CD1c-positive myeloid dendritic cell (primary cell): ENCODE measurements at regions not wholly inside any gene's neighbourhood (a gene's known extent, or its start where the extent isn't known, plus 50 kb on each side); places are given as distances from the start of the nearest gene placed in this dataset.
"Not testable (repeated sequence)": the region's sequence is repeated elsewhere in the genome, so short reads cannot be mapped to it uniquely, and the experiment has no call there.

Experiments
- DNase-seq: peaks from one replicate; pipeline ENCODE4 v3.0.0-alpha.2; 2016; ENCODE audit errors: extremely low spot score

- DNase-seq = no peak
These were observed 154.4 kb upstream of the EPB41L4A start for GRCh38 chr5:112573441-112573840.

GRCh38 chr5:112574536-112574935 lies 155.5 kb upstream of the EPB41L4A start:
- DNase-seq = no peak

GRCh38 chr5:112576298-112576925 lies 157.3 kb upstream of the EPB41L4A start:
- no peak for DNase-seq

- DNase-seq = no peak
These were observed 158.0 kb upstream of the APC start for GRCh38 chr5:112579599-112580170.

GRCh38 chr5:112581811-112582320 lies 155.8 kb upstream of the APC start:
- no peak for DNase-seq

GRCh38 chr5:112583166-112583565 lies 154.5 kb upstream of the APC start:
- DNase-seq = no peak

- DNase-seq = no peak
These were observed 152.9 kb upstream of the APC start for GRCh38 chr5:112584781-112585180.

GRCh38 chr5:112586596-112587062 lies 151.1 kb upstream of the APC start:
- no peak for DNase-seq

GRCh38 chr5:112590858-112591257 lies 146.8 kb upstream of the APC start:
- DNase-seq = not testable (repeated sequence)

GRCh38 chr5:112594095-112594850 lies 143.4 kb upstream of the APC start:
- DNase-seq = no peak

- no peak for DNase-seq
These were observed 142.7 kb upstream of the APC start for GRCh38 chr5:112594941-112595340.

- no peak for DNase-seq
These were observed 139.9 kb upstream of the APC start for GRCh38 chr5:112597831-112598230.

- DNase-seq = not testable (repeated sequence)
These were observed 137.2 kb upstream of the APC start for GRCh38 chr5:112600510-112600909.

GRCh38 chr5:112604732-112605630 lies 132.7 kb upstream of the APC start:
- no peak for DNase-seq

- DNase-seq = no peak
These were observed 128.7 kb upstream of the APC start for GRCh38 chr5:112608975-112609374.

GRCh38 chr5:112612663-112613062 lies 125.0 kb upstream of the APC start:
- no peak for DNase-seq

- DNase-seq = no peak
These were observed 123.4 kb upstream of the APC start for GRCh38 chr5:112614285-112614684.

- no peak for DNase-seq
These were observed 122.7 kb upstream of the APC start for GRCh38 chr5:112614986-112615385.

GRCh38 chr5:112616812-112617547 lies 120.7 kb upstream of the APC start:
- no peak for DNase-seq

GRCh38 chr5:112625246-112625645 lies 112.4 kb upstream of the APC start:
- no peak for DNase-seq
